HEK293 (cell line): ENCODE measurements at regions not wholly inside any gene's neighbourhood (a gene's known extent, or its start where the extent isn't known, plus 50 kb on each side); places are given as distances from the start of the nearest gene placed in this dataset.

Source experiments
- CTCF ChIP-seq: fragments of 450-650 bp; formaldehyde crosslinking; IDR thresholded peaks from 2 replicates; pipeline ENCODE4 v1.5.1; 2016; ENCODE audit warnings: missing biosample characterization, missing genetic modification characterization
- ELK4 ChIP-seq: IDR thresholded peaks from 2 replicates; pipeline ENCODE4 v1.6.1; 2011; ENCODE audit warnings: mild to moderate bottlenecking, low read depth, low read length, borderline replicate concordance
- PBX3 ChIP-seq: sonication (generic); formaldehyde crosslinking; IDR thresholded peaks from 2 replicates; pipeline ENCODE4 v1.8.1; 2022; ENCODE audit warnings: mild to moderate bottlenecking, moderate library complexity, missing genetic modification reagents
- RBAK ChIP-seq: fragments of 450-650 bp; formaldehyde crosslinking; IDR thresholded peaks from 2 replicates; pipeline ENCODE4 v1.5.1; 2016; ENCODE audit warnings: missing biosample characterization, missing genetic modification characterization
- ZBTB11 ChIP-seq: fragments of 450-650 bp; formaldehyde crosslinking; conservative IDR thresholded peaks from 2 replicates; pipeline ENCODE4 v1.5.1; 2016; ENCODE audit warnings: low read depth, missing biosample characterization, missing genetic modification characterization
- ZFP41 ChIP-seq: fragments of 450-650 bp; formaldehyde crosslinking; IDR thresholded peaks from 2 replicates; pipeline ENCODE4 v1.5.1; 2016; ENCODE audit warnings: missing biosample characterization, missing genetic modification characterization, borderline replicate concordance
- ZNF239 ChIP-seq: fragments of 450-650 bp; formaldehyde crosslinking; IDR thresholded peaks from 2 replicates; pipeline ENCODE4 v1.5.1; 2016; ENCODE audit warnings: missing biosample characterization, missing genetic modification characterization
- ZNF248 ChIP-seq: fragments of 450-650 bp; formaldehyde crosslinking; IDR thresholded peaks from 2 replicates; pipeline ENCODE4 v1.5.1; 2017; ENCODE audit warnings: missing biosample characterization, missing genetic modification characterization
- ZNF280C ChIP-seq: fragments of 450-650 bp; formaldehyde crosslinking; IDR thresholded peaks from 2 replicates; pipeline ENCODE4 v1.5.1; 2016; ENCODE audit warnings: missing biosample characterization, missing genetic modification characterization
- ZNF362 ChIP-seq: fragments of 450-650 bp; formaldehyde crosslinking; IDR thresholded peaks from 2 replicates; pipeline ENCODE4 v1.5.1; 2016; ENCODE audit warnings: missing biosample characterization, missing genetic modification characterization
- ZNF510 ChIP-seq: fragments of 450-650 bp; formaldehyde crosslinking; IDR thresholded peaks from 2 replicates; pipeline ENCODE4 v1.5.1; 2018; ENCODE audit warnings: mild to moderate bottlenecking, missing genetic modification characterization, missing biosample characterization; ENCODE audit not compliant: insufficient replicate concordance
- ZNF704 ChIP-seq: fragments of 450-650 bp; formaldehyde crosslinking; IDR thresholded peaks from 2 replicates; pipeline ENCODE4 v1.5.1; 2016; ENCODE audit warnings: missing biosample characterization, missing genetic modification characterization
- ZNF76 ChIP-seq: fragments of 450-650 bp; formaldehyde crosslinking; IDR thresholded peaks from 2 replicates; pipeline ENCODE4; 2016; ENCODE audit warnings: low read depth, missing biosample characterization, missing genetic modification characterization, borderline replicate concordance
- ZNF776 ChIP-seq: fragments of 450-650 bp; formaldehyde crosslinking; IDR thresholded peaks from 2 replicates; pipeline ENCODE4 v1.5.0; 2017; ENCODE audit warnings: missing biosample characterization, missing genetic modification characterization, borderline replicate concordance

GRCh38 chr5:159725475-159725874 lies 190.8 kb upstream of the ADRA1B start:
- TF ChIP-seq ZNF704 (tag by site-specific recombination) (no peak), ZNF776 (no peak), ZFP41 (tag by site-specific recombination) (no peak), PBX3 (no peak), ELK4 (no peak), ZNF76 (no peak), CTCF (no peak), RBAK (tag by site-specific recombination) (no peak), ZBTB11 (no peak), ZNF239 (no peak), ZNF362 (tag by site-specific recombination) (no peak), ZNF510 (tag by site-specific recombination) (no peak), ZNF248 (tag by site-specific recombination) (no peak), ZNF280C (no peak)
